ENCODE measurements at regions not wholly inside any gene's neighbourhood (a gene's known extent, or its start where the extent isn't known, plus 50 kb on each side); places are given as distances from the start of the nearest gene placed in this dataset.

DNA sequence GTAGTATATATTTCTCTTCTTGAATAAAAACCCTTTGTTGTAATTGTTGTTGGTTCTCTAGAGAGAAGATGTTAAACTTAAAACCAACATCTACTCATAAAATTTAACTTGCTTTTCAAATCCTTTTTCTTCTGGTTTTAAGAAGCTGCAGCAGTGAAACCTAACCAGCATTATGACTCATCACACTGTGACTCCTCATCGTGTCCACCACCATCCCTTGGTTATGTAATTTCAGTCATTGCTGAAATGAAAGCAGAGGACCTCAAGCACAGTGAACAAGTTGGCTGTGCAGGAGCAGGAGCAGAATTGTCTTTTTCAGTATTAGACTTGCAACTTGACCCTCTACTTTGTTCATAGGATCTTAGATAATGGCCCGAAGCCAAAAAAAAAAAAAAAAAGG is 64.9 kb upstream of the HTR2A start:
- TF ChIP-seq, protein P1, sequence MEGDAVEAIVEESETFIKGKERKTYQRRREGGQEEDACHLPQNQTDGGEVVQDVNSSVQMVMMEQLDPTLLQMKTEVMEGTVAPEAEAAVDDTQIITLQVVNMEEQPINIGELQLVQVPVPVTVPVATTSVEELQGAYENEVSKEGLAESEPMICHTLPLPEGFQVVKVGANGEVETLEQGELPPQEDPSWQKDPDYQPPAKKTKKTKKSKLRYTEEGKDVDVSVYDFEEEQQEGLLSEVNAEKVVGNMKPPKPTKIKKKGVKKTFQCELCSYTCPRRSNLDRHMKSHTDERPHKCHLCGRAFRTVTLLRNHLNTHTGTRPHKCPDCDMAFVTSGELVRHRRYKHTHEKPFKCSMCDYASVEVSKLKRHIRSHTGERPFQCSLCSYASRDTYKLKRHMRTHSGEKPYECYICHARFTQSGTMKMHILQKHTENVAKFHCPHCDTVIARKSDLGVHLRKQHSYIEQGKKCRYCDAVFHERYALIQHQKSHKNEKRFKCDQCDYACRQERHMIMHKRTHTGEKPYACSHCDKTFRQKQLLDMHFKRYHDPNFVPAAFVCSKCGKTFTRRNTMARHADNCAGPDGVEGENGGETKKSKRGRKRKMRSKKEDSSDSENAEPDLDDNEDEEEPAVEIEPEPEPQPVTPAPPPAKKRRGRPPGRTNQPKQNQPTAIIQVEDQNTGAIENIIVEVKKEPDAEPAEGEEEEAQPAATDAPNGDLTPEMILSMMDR (IDR thresholded peaks at IDR 0.05; ENCODE audit: borderline replicate concordance, insufficient read depth, low read depth, low read length) = no peak

DNA sequence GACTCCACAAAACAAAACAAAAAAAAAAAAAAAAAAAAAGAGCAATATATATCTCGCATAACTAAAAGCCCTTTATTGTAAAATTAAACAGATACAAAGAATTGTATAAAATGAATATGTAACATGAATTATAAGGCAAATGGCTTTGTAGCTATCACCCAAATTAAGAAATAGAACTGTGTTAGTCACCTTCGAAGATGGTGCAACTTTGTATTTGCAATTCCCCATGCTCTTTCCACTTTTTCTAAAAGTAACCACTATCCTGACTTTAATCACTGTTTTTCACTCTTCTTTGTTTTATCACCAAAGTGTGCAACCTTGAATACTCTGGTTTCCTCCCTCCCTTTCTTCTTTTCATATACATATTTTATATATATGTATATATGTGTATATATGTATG is 57.1 kb upstream of the HTR2A start:
- TF ChIP-seq, protein P1 (IDR thresholded peaks at IDR 0.05; ENCODE audit: borderline replicate concordance, insufficient read depth, low read depth, low read length) = no peak
- H3K4me3 ChIP-seq (ENCODE audit: low read depth, low read length) = no peak overlapping the region

More for the DNA sequence above, 64.9 kb upstream of the HTR2A start:
- H3K4me3 ChIP-seq (ENCODE audit: low read depth, low read length) = no peak overlapping the region

DNA sequence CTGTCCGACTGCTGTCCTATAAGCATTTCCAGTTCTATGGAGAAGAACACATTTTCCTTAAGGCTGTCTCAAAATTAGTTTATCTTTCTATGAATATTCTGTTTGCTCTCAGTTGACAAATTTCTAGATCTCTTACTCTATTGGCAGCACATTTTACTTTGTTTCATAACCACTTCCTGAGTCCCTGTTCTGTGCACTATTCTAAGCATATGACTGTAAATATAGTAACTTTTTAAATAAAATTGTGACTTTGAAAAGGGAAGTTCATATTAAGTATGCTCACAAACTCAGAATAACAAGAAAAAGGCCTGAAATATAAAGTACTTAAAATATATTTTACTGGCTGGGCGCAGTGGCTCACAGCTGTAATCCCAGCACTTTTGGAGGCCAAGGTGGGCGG is 56.5 kb upstream of the HTR2A start:
- H3K4me3 ChIP-seq (ENCODE audit: low read depth, low read length) = no peak overlapping the region
- TF ChIP-seq, protein P1 (IDR thresholded peaks at IDR 0.05; ENCODE audit: borderline replicate concordance, insufficient read depth, low read depth, low read length) = no peak

DNA sequence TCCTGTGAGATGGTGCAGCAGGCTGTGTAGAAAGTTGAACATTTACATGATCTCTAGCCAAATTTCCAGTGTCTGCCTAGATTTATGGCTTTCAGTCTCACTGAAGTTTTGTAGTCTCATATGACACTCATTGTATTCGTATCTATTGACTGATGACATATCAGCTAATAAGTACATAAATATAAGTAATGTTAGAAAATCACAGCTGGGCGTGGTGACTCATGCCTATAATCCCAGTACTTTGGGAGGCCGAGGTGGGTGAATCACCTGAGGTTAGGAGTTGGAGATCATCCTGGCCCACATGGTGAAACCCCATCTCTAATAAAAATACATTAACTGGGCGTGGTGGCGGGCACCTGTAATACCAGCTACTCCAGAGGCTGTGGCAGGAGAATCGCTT is 54.7 kb upstream of the HTR2A start:
- TF ChIP-seq, protein P1 (IDR thresholded peaks at IDR 0.05; ENCODE audit: borderline replicate concordance, insufficient read depth, low read depth, low read length) = no peak

DNA sequence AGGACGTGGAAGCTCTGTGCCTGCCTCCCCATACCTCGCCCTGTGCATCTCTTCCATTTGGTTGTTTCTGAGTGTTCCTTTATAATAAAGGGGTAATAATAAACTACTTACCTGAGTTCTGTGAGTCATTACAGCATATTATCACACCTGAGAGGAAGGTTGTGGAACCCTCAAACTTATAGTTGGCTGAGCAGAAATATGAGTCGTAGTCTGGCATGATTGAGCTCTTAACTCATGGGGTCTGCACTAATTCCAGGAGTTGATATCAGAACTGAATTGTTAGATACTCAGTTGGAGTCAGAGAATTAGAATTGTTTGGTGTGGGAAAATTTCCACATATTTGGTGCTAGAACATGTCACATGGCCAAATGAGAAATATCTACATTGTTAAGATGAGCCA is 52.4 kb upstream of the HTR2A start:
- TF ChIP-seq, protein P1 (IDR thresholded peaks at IDR 0.05; ENCODE audit: borderline replicate concordance, insufficient read depth, low read depth, low read length) = no peak

More for the DNA sequence above, 54.7 kb upstream of the HTR2A start:
- no peak overlapping the region for H3K4me3 ChIP-seq (ENCODE audit: low read depth, low read length)

DNA sequence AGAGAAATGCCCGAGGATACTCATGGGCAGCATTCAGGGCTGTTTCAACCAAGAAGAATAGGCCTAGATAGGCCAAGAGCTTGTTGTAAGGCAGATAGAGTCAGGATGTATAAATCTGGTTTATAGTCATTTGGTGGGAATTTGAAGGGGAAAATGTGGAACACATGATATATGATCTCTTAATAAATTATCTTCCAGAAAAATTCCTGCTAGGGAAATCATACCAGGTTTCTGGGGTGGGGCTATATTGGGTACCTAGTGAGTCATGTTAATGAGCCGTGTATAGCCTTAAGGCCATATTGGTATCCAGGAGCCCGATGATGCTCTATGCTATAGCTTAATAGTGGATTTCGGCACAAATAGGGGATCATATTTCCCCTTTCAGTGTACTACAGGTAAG is 51.5 kb upstream of the HTR2A start:
- TF ChIP-seq, protein P1 (IDR thresholded peaks at IDR 0.05; ENCODE audit: borderline replicate concordance, insufficient read depth, low read depth, low read length) = no peak
- H3K4me3 ChIP-seq (ENCODE audit: low read depth, low read length) = no peak overlapping the region

More for the DNA sequence above, 52.4 kb upstream of the HTR2A start:
- H3K4me3 ChIP-seq (ENCODE audit: low read depth, low read length) = no peak overlapping the region

DNA sequence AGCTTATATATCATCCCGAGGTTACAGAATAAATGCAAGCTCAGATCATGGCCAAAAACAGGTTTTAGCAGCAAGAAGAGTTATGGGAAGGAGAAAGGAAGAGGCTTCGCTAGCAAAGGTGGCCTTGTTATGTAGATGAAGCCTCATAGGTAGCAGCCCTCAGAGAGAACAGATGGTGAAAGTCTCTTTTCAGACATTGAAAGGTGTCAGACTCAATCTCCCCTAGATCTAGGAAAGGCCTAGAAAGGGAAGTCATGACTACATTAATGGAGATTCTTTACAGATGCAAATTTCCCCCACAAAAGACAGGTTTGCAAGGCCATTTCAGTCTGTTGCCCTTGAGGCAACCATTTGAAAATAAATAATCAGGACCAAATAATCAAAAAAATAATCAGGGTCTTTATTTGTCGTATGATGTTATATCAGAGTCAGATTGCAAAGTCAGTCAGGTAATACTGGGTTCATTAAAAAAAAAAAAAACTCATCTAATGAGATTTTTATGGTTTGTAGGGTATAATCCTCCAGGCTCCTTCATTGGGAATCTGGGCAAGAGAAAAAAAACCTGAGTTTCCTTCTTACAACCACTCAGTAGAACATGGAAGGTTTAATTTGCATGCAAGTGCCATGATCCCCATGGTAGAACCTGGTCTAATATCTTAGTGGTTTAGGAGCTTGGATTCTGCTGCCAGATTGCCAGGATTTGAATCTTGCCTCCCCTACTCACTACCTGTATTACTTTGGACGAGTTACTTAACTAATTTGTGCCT is 50.8 kb upstream of the HTR2A start:
- H3K4me3 ChIP-seq (ENCODE audit: low read depth, low read length) = no peak overlapping the region
- TF ChIP-seq, protein P1 (IDR thresholded peaks at IDR 0.05; ENCODE audit: borderline replicate concordance, insufficient read depth, low read depth, low read length) = no peak

Data from GM12875 (cell line).